ENCODE measurements at regions not wholly inside any gene's neighbourhood (a gene's known extent, or its start where the extent isn't known, plus 50 kb on each side); places are given as distances from the start of the nearest gene placed in this dataset.

- BruUV-seq (replicated peaks): no TSS peak
These were observed 237.4 kb downstream of the RNF144A start for GRCh38 chr2:7154656-7155055.

More at GRCh38 chr2:7154656-7155055, 237.4 kb downstream of the RNF144A start:
- Histone ChIP-seq H3K4me3 (replicated peaks in 1 of 2; ENCODE audit: low read depth in 1 of 2, low read length in 2 of 2) (no peak overlapping the region), H3K9me2 (ENCODE audit: insufficient read depth) (no peaks in the 10 kb centered on the region), H3K36me3 (ENCODE audit: control insufficient read depth in 1 of 2, insufficient read depth in 2 of 2, low read length in 2 of 2) (no peaks in the 10 kb centered on the region), H2AFZ (ENCODE audit: low read depth, low read length, poor library complexity, severe bottlenecking) (no peak overlapping the region), H3K9ac (ENCODE audit: low read length) (no peak overlapping the region), H4K20me1 (ENCODE audit: insufficient read depth) (no peaks in the 10 kb centered on the region), H3K4me1 (ENCODE audit: control insufficient read depth in 1 of 2, insufficient read depth in 2 of 2, low read length in 2 of 2) (no peaks in the 10 kb centered on the region), H3K4me2 (ENCODE audit: low read length) (no peak overlapping the region), H3K27ac (ENCODE audit: low read depth, low read length) (no peak overlapping the region), H3K79me2 (ENCODE audit: insufficient read depth, low read length) (no peaks in the 10 kb centered on the region), H3K27me3 (ENCODE audit: insufficient read depth, low read length) (peaks cover 9% of the 10 kb centered on the region; the same call in 1 of the 2 replicates), H3K9me3 (ENCODE audit: control insufficient read depth in 1 of 2, insufficient read depth in 1 of 2, low read depth in 1 of 2, low read length in 2 of 2) (no peaks in the 10 kb centered on the region)
- CTCF ChIA-PET: no interaction called here
- no peak for DNase-seq (ENCODE audit: low read depth, low spot score)
- no peak for ATAC-seq
- RAD21 ChIA-PET (ENCODE audit: low non-redundant PET in 1 of 2, low total read pairs in 2 of 2, uncharacterized antibody in 2 of 2, unreplicated experiment in 2 of 2): no interaction called here
- intact Hi-C loops (cut with micrococcal nuclease): no loop called here
- POLR2A ChIA-PET: no interaction called here
- TF ChIP-seq SRF (IDR thresholded peaks at IDR 0.05; ENCODE audit: low read depth): no peak
- TF ChIP-seq REST (IDR thresholded peaks at IDR 0.05; ENCODE audit: low read depth): no peak
- no peak for TF ChIP-seq ZFX (IDR thresholded peaks at IDR 0.05)
